WERI-Rb-1 (cell line): ENCODE measurements at regions not wholly inside any gene's neighbourhood (a gene's known extent, or its start where the extent isn't known, plus 50 kb on each side); places are given as distances from the start of the nearest gene placed in this dataset.
A peak's percentile ranks its signal among the peaks of the same experiment; 100 is the strongest.

Experiments used
- DNase-seq: peaks from one replicate; pipeline ENCODE4 v3.0.0-alpha.2; 2020
- H3K27ac ChIP-seq: fragments of 250-450 bp; sonication (Bioruptor Pico); 2 replicates; pipeline ENCODE4 v1.5.1; 2020; ENCODE audit warnings: mild to moderate bottlenecking, moderate library complexity
- H3K27me3 ChIP-seq: fragments of 250-450 bp; sonication (Bioruptor Pico); 2 replicates; pipeline ENCODE4 v1.5.1; 2021; ENCODE audit warnings: mild to moderate bottlenecking, low read depth, moderate library complexity; ENCODE audit not compliant: insufficient read depth, severe bottlenecking
- H3K36me3 ChIP-seq: fragments of 250-450 bp; sonication (Bioruptor Pico); 2 replicates; pipeline ENCODE4 v1.5.1; 2020; ENCODE audit warnings: mild to moderate bottlenecking, moderate library complexity
- H3K4me3 ChIP-seq: 2 replicates; pipeline ENCODE4 v1.5.1; 2011; ENCODE audit warnings: low read depth, mild to moderate bottlenecking, control low read depth, low read length
- H3K9me3 ChIP-seq: fragments of 250-450 bp; sonication (Bioruptor Pico); 2 replicates; pipeline ENCODE4 v1.5.1; 2021; ENCODE audit warnings: mild to moderate bottlenecking, moderate library complexity; ENCODE audit not compliant: severe bottlenecking
- CTCF ChIP-seq: IDR thresholded peaks from 2 replicates; pipeline ENCODE4 v1.5.1; 2011; ENCODE audit warnings: low read depth, mild to moderate bottlenecking, control low read depth, inconsistent platforms, low read length

GRCh38 chr22:22109693-22110466 is 127.3 kb upstream of the TOP3B start:
- no peak overlapping the region for H3K27ac ChIP-seq
- H3K9me3 ChIP-seq, result no peaks in the 10 kb centered on the region
- H3K4me3 ChIP-seq, result no peak overlapping the region
- no peaks in the 10 kb centered on the region for H3K36me3 ChIP-seq
- peak; percentile 48 for TF ChIP-seq CTCF
- no peaks in the 10 kb centered on the region for H3K27me3 ChIP-seq
- no peak for DNase-seq

- Histone ChIP-seq H3K9me3 (no peaks in the 10 kb centered on the region), H3K27me3 (no peaks in the 10 kb centered on the region), H3K36me3 (no peaks in the 10 kb centered on the region), H3K27ac (no peak overlapping the region), H3K4me3 (no peak overlapping the region)
- DNase-seq, result no peak
- TF ChIP-seq CTCF, result no peak
Measured at GRCh38 chr22:22106855-22107254, 124.3 kb upstream of the TOP3B start.

- no peak for TF ChIP-seq CTCF
- Histone ChIP-seq H3K36me3 (no peaks in the 10 kb centered on the region), H3K9me3 (no peaks in the 10 kb centered on the region), H3K27me3 (no peaks in the 10 kb centered on the region), H3K4me3 (no peak overlapping the region), H3K27ac (no peak overlapping the region)
- DNase-seq, result no peak
Measured at GRCh38 chr22:22105364-22105763, 122.8 kb upstream of the TOP3B start.

- Histone ChIP-seq H3K27me3 (no peaks in the 10 kb centered on the region), H3K4me3 (no peak overlapping the region), H3K9me3 (no peaks in the 10 kb centered on the region), H3K27ac (no peak overlapping the region), H3K36me3 (no peaks in the 10 kb centered on the region)
- DNase-seq, result peak; percentile 28
- peak; percentile 78 for TF ChIP-seq CTCF
Measured at GRCh38 chr22:22103078-22103875, 120.7 kb upstream of the TOP3B start.

- H3K36me3 ChIP-seq, result no peaks in the 10 kb centered on the region
- no peak overlapping the region for H3K4me3 ChIP-seq
- peak; percentile 32 for DNase-seq
- H3K27ac ChIP-seq, result no peak overlapping the region
- peak; percentile 80 for TF ChIP-seq CTCF
- no peaks in the 10 kb centered on the region for H3K27me3 ChIP-seq
- no peaks in the 10 kb centered on the region for H3K9me3 ChIP-seq
Measured at GRCh38 chr22:22099833-22100812, 117.5 kb upstream of the TOP3B start.
